Psoas muscle (tissue), 7 donors: ENCODE measurements at regions not wholly inside any gene's neighbourhood (a gene's known extent, or its start where the extent isn't known, plus 50 kb on each side); places are given as distances from the start of the nearest gene placed in this dataset.

ENCODE experiments used
- ATAC-seq, 4 donors: fragments of 200-7000 bp; cut with Tn5 transposase; one replicate each; pipeline ENCODE4 v1.9.1; 2020; ENCODE audit warnings: moderate library complexity in 3 of 4, mild to moderate bottlenecking in 2 of 4
- DNase-seq, 2 donors: peaks; one replicate each; pipeline ENCODE4 v3.0.0-alpha.2; 2020
- H3K27ac ChIP-seq: fragments of 200-600 bp; one replicate; pipeline ENCODE4 v1.8.0; 2022
- H3K27me3 ChIP-seq, 3 donors: fragments of 200-600 bp in 1 of 3; one replicate each; pipeline versions ENCODE4 v1.6.1 to v1.8.0; 2013 to 2022; ENCODE audit warnings: low read length in 2 of 3, mild to moderate bottlenecking in 2 of 3, moderate library complexity in 1 of 3; ENCODE audit not compliant: insufficient read depth in 3 of 3
- H3K36me3 ChIP-seq, 2 donors: fragments of 200-600 bp in 1 of 2; one replicate each; pipeline versions ENCODE4 v1.6.1 to v1.8.0; 2013 to 2022; ENCODE audit warnings: low read depth in 1 of 2, mild to moderate bottlenecking in 1 of 2, moderate library complexity in 1 of 2; ENCODE audit not compliant: insufficient read depth in 1 of 2
- H3K4me1 ChIP-seq: fragments of 200-600 bp; one replicate; pipeline ENCODE4 v1.8.0; 2022
- H3K4me3 ChIP-seq: fragments of 200-600 bp; one replicate; pipeline ENCODE4 v1.8.0; 2022; ENCODE audit warnings: mild to moderate bottlenecking
- H3K9me3 ChIP-seq: fragments of 200-600 bp; one replicate; pipeline ENCODE4 v1.8.0; 2022
- WGBS, 3 donors: extraction: QIAGEN DNeasy Blood & Tissue Kit; methylation state at CpG; one replicate each; pipeline versions ENCODE4 v1.1.6 to v1.1.7; 2013; 5-methylcytosine and 5-hydroxymethylcytosine counted together
- intact Hi-C, 2 donors: fragments of 100-400 bp; cut with DNase I; formaldehyde crosslinking; loops; one replicate each; pipeline versions ENCODE4 v1.11.0 to v1.14.2; 2022
- TF ChIP-seq, protein P1 (sequence below): fragments of 200-600 bp; IDR thresholded peaks from one replicate; pipeline ENCODE4 v1.8.0; 2022; ENCODE audit warnings: antibody characterized with exemption
- donor health status: healthy with polysubstance abuse.
- donor health status: DM: no; HTN: no; CAD: no; lungs with moderate emphysema.
- donor health status: Bipolar disorder and iron deficiency.
- donor health status: healthy.
- donor health status: DM: yes; HTN: yes; CAD: no.
- donor health status: DM: no; HTN: no; CAD: no.
- donor health status: DM: yes; HTN: yes; CAD: no.

DNA sequence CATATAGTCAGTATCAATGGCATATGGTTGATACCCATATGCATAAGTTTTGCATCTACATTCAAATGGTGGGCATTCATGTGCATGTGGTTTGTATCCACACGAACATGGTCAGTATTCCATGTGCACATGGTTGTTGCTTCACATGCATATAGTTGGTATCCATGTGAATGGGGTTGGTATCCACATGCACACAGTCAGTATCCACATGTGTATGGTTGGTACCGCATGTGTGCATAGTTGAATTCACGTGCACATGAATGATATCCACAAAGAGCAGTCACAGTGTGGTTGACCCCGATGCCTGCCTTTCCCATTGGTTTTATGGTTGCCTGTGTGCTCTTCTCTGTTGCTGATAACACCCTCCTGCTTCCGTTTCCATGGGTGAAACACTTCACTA lies 427.9 kb downstream of the STIM2 start:
- no peak overlapping the region for H3K4me3 ChIP-seq
- ATAC-seq, result no peak

DNA sequence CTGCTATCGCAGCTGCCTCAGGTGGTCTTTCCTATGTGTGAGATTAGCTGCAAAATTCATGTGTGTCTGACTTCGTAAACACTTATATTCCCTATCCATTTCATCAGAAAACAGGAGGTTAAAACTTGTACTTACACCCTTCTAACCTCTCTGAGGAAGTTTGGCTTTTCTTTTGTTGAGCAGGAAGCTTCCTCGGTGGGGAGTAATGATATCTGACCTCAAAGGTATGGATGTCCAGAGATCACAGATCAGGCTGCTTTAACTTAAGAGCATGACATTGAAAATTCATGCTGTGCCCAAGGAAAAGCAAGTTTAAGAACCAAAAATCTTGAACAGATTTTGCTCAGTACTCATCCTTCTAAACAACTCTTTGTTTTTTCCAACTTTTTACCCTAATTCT lies 429.1 kb downstream of the STIM2 start:
- ATAC-seq (no peak), DNase-seq (no peak)
- WGBS, 3 donors, result 28 to 33% (median 32%) methylated on average over 3 of the region's 3 CpGs
- Histone ChIP-seq H3K4me3 (no peak overlapping the region), H3K4me1 (no peaks in the 10 kb centered on the region), H3K27ac (no peak overlapping the region), H3K9me3 (no peaks in the 10 kb centered on the region), H3K27me3 (no peaks in the 10 kb centered on the region), H3K36me3 (no peaks in the 10 kb centered on the region)
- TF ChIP-seq, protein P1, sequence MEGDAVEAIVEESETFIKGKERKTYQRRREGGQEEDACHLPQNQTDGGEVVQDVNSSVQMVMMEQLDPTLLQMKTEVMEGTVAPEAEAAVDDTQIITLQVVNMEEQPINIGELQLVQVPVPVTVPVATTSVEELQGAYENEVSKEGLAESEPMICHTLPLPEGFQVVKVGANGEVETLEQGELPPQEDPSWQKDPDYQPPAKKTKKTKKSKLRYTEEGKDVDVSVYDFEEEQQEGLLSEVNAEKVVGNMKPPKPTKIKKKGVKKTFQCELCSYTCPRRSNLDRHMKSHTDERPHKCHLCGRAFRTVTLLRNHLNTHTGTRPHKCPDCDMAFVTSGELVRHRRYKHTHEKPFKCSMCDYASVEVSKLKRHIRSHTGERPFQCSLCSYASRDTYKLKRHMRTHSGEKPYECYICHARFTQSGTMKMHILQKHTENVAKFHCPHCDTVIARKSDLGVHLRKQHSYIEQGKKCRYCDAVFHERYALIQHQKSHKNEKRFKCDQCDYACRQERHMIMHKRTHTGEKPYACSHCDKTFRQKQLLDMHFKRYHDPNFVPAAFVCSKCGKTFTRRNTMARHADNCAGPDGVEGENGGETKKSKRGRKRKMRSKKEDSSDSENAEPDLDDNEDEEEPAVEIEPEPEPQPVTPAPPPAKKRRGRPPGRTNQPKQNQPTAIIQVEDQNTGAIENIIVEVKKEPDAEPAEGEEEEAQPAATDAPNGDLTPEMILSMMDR, result no peak
- intact Hi-C loops, result no loop called here

More for the DNA sequence above, 427.9 kb downstream of the STIM2 start:
- H3K27ac ChIP-seq, result no peak overlapping the region
- no peaks in the 10 kb centered on the region for H3K4me1 ChIP-seq
- WGBS, 3 donors, result 74 to 91% (median 81%) methylated on average over 5 of the region's 5 CpGs
- no peaks in the 10 kb centered on the region for H3K9me3 ChIP-seq
- no peaks in the 10 kb centered on the region for H3K27me3 ChIP-seq
- no peak for DNase-seq
- H3K36me3 ChIP-seq, result no peaks in the 10 kb centered on the region
- intact Hi-C loops, result no loop called here
- TF ChIP-seq, protein P1, result no peak

DNA sequence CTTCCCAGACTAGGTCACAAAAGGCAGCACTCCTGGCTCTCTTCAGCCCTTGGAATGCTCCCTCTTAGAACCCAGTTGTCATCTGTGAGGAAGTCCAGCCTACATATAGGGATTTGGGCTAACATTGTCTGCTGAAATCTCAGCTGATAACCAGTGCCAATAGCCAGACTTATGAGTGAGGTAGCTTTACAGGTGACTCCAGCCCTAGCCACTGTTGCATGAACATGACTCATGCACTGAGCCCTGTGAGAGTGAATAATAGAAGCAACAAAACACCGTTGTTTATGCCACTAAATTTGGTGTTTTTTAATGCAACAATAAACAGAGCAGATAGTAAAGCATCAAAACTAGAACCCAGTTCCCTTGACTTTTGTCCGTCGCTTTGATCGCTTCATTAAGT lies 433.2 kb downstream of the STIM2 start:
- Histone ChIP-seq H3K36me3 (no peaks in the 10 kb centered on the region), H3K9me3 (no peaks in the 10 kb centered on the region), H3K4me3 (no peak overlapping the region), H3K4me1 (no peaks in the 10 kb centered on the region), H3K27ac (no peak overlapping the region), H3K27me3 (no peaks in the 10 kb centered on the region)
- ATAC-seq, result no peak
- no peak for DNase-seq
- TF ChIP-seq, protein P1, result no peak
- 68 to 69% (median 68%) methylated on average over 4 of the region's 4 CpGs for WGBS, 3 donors
- intact Hi-C loops, result no loop called here

DNA sequence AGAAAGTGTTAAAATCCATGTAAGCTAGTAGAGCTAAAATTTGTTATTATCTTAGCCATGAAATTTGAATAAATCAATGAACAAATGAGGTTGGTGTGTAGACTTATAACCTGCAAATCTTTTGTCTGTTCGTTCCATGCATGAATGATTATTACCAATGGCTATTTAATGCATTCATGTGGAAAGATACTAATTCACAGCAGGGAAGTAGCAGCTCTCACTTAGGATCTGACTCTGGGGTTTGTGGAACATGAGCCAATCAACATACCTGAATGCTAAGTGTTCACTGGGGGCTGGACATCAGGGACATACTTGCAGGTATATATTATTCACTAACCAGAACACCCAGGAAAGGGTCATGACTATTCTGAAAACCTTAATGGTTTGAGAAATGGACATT lies 444.1 kb downstream of the STIM2 start:
- no peaks in the 10 kb centered on the region for H3K27me3 ChIP-seq
- ATAC-seq, result no peak
- TF ChIP-seq, protein P1, result no peak
- H3K9me3 ChIP-seq, result peaks cover 3% of the 10 kb centered on the region
- intact Hi-C loops, result no loop called here
- 58 to 67% (median 60%) methylated on average over 1 of the region's 1 CpG for WGBS, 3 donors
- no peak overlapping the region for H3K4me3 ChIP-seq
- no peak overlapping the region for H3K27ac ChIP-seq
- no peaks in the 10 kb centered on the region for H3K4me1 ChIP-seq
- no peaks in the 10 kb centered on the region for H3K36me3 ChIP-seq
- DNase-seq, result no peak

DNA sequence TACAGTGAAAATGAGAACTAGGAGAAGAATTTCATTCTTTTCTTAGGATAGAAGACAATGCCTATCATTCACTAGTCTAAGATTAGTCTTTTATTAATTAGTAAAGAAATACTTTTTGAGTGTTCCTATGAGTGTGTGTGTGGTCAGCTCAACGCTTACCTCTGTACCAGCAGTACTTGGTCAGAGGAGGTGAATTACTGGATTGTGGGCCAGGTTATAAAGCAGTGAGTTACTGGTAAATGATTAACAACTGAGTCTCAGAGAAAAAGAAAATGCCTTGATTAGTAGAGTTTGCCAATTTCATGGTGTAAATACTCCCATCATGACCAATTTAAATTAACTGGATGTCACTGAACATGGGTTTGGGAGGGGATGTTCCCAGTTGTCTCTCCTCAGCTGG lies 444.6 kb downstream of the STIM2 start:
- no peak for DNase-seq
- Histone ChIP-seq H3K4me1 (no peaks in the 10 kb centered on the region), H3K36me3 (no peaks in the 10 kb centered on the region), H3K27ac (no peak overlapping the region), H3K4me3 (no peak overlapping the region), H3K27me3 (no peaks in the 10 kb centered on the region), H3K9me3 (peaks cover 3% of the 10 kb centered on the region)
- ATAC-seq, result no peak
- intact Hi-C loops, result no loop called here
- WGBS, 3 donors, result 0% methylated on average over 1 of the region's 1 CpG
- TF ChIP-seq, protein P1, result no peak
